CD14-positive monocyte (primary cell): ENCODE measurements at regions not wholly inside any gene's neighbourhood (a gene's known extent, or its start where the extent isn't known, plus 50 kb on each side); places are given as distances from the start of the nearest gene placed in this dataset.
"Not testable (repeated sequence)": the region's sequence is repeated elsewhere in the genome, so short reads cannot be mapped to it uniquely, and the experiment has no call there.

Experiments
- DNase-seq, 3 donors: peaks; one replicate each; pipeline ENCODE4 v3.0.0-alpha.2; 2011 to 2022
- H2AFZ ChIP-seq: 2 replicates; pipeline ENCODE4 v1.6.0; 2012; ENCODE audit warnings: mild to moderate bottlenecking, low read depth, low read length, inconsistent platforms; ENCODE audit not compliant: insufficient read depth, poor library complexity, severe bottlenecking
- H3K27ac ChIP-seq, 2 donors: 1 replicate in 1 of 2; 2 replicates in 1 of 2; pipeline ENCODE4 v1.5.1; 2012 to 2013; ENCODE audit warnings: low read length in 2 of 2, control low read depth in 1 of 2, inconsistent platforms in 1 of 2, low read depth in 1 of 2, mild to moderate bottlenecking in 1 of 2
- H3K27me3 ChIP-seq, 2 donors: one replicate each; pipeline versions ENCODE4 v1.6.0 to v1.6.1; 2011 to 2013; ENCODE audit warnings: low read length in 2 of 2; ENCODE audit not compliant: control insufficient read depth in 2 of 2, insufficient read depth in 2 of 2
- H3K36me3 ChIP-seq, 2 donors: replicated peaks in 1 of 2; 1 replicate in 1 of 2; 2 replicates in 1 of 2; pipeline versions ENCODE4 v1.5.1 to v1.6.1; 2012 to 2013; ENCODE audit warnings: low read length in 2 of 2, control low read depth in 1 of 2, inconsistent platforms in 1 of 2, mild to moderate bottlenecking in 1 of 2; ENCODE audit not compliant: insufficient read depth in 2 of 2, control insufficient read depth in 1 of 2
- H3K4me1 ChIP-seq, 2 donors: 1 replicate in 1 of 2; 2 replicates in 1 of 2; pipeline versions ENCODE4 v1.5.1 to v1.6.1; 2012 to 2013; ENCODE audit warnings: low read length in 2 of 2, control low read depth in 1 of 2, inconsistent platforms in 1 of 2, mild to moderate bottlenecking in 1 of 2, moderate library complexity in 1 of 2; ENCODE audit not compliant: insufficient read depth in 2 of 2, control insufficient read depth in 1 of 2
- H3K4me2 ChIP-seq: replicated peaks from 2 replicates; pipeline ENCODE3; 2012; ENCODE audit warnings: low read length, moderate library complexity, mild to moderate bottlenecking; ENCODE audit not compliant: poor library complexity, severe bottlenecking; ENCODE audit errors: extremely low read depth
- H3K4me3 ChIP-seq, 3 experiments: fragments of 200-600 bp in 1 of 3; sonication (generic) in 1 of 3; replicated peaks in 1 of 3; 1 replicate in 2 of 3; 2 replicates in 1 of 3; pipeline ENCODE4 v1.5.1; 2011 to 2013; ENCODE audit warnings: low read length in 3 of 3, mild to moderate bottlenecking in 3 of 3, control low read depth in 2 of 3, low read depth in 2 of 3, inconsistent platforms in 1 of 3, moderate library complexity in 1 of 3
- H3K79me2 ChIP-seq: 2 replicates; pipeline ENCODE4 v1.6.0; 2012; ENCODE audit warnings: mild to moderate bottlenecking, control low read depth, inconsistent platforms, low read length, moderate library complexity; ENCODE audit not compliant: insufficient read depth
- H3K9ac ChIP-seq: 2 replicates; pipeline ENCODE4 v1.6.0; 2017; ENCODE audit warnings: low read length, mild to moderate bottlenecking; ENCODE audit not compliant: insufficient read depth, poor library complexity, severe bottlenecking
- H3K9me3 ChIP-seq, 2 donors: replicated peaks in 1 of 2; 1 replicate in 1 of 2; 2 replicates in 1 of 2; pipeline versions ENCODE4 v1.5.1 to v1.6.1; 2012 to 2013; ENCODE audit warnings: low read length in 2 of 2, control low read depth in 1 of 2; ENCODE audit not compliant: control insufficient read depth in 1 of 2, insufficient read depth in 1 of 2
- H4K20me1 ChIP-seq: 2 replicates; pipeline ENCODE4 v1.6.0; 2012; ENCODE audit warnings: mild to moderate bottlenecking, low read length, control low read depth, moderate library complexity; ENCODE audit not compliant: insufficient read depth
- H3K27ac Mint-ChIP-seq, 7 donors: one replicate each; pipeline ENCODE4 v1.8.0; 2020; ENCODE audit warnings: mild to moderate bottlenecking in 7 of 7, mixed read lengths in 7 of 7, moderate library complexity in 6 of 7, inconsistent platforms in 2 of 7
- H3K27me3 Mint-ChIP-seq, 3 donors: one replicate each; pipeline ENCODE4 v1.8.0; 2021 to 2022; ENCODE audit warnings: low read depth in 3 of 3, mild to moderate bottlenecking in 3 of 3, mixed read lengths in 3 of 3, moderate library complexity in 3 of 3, inconsistent platforms in 1 of 3
- H3K36me3 Mint-ChIP-seq, 2 donors: one replicate each; pipeline ENCODE4 v1.8.0; 2020; ENCODE audit warnings: mixed read lengths in 2 of 2, inconsistent platforms in 1 of 2, mild to moderate bottlenecking in 1 of 2
- H3K4me1 Mint-ChIP-seq: one replicate; pipeline ENCODE4 v1.8.0; 2020; ENCODE audit warnings: mild to moderate bottlenecking, mixed read lengths
- H3K4me3 Mint-ChIP-seq, 2 donors: one replicate each; pipeline ENCODE4 v1.8.0; 2020; ENCODE audit warnings: mild to moderate bottlenecking in 2 of 2, mixed read lengths in 2 of 2, moderate library complexity in 1 of 2
- H3K9me3 Mint-ChIP-seq, 7 donors: one replicate each; pipeline ENCODE4 v1.8.0; 2020 to 2022; ENCODE audit warnings: mixed read lengths in 7 of 7, mild to moderate bottlenecking in 6 of 7, moderate library complexity in 6 of 7, inconsistent platforms in 2 of 7
- WGBS: methylation state at CpG from one replicate; pipeline ENCODE4 v1.1.5; 2013; ENCODE audit warnings: missing lambda C conversion rate; ENCODE audit not compliant: insufficient coverage; 5-methylcytosine and 5-hydroxymethylcytosine counted together
- intact Hi-C, 2 donors: fragments of 100-400 bp; cut with micrococcal nuclease; formaldehyde crosslinking; loops; one replicate each; pipeline versions ENCODE4 v1.15.0 to v1.15.1; 2023
- TF ChIP-seq, protein P1 (sequence below): fragments of 200-600 bp; IDR thresholded peaks from one replicate; pipeline ENCODE4 v1.8.0; 2022; ENCODE audit warnings: antibody characterized with exemption, mild to moderate bottlenecking

GRCh38 chr2:12017499-12018157 lies 271.2 kb downstream of the LPIN1 start:
- no peak overlapping the region for H3K9ac ChIP-seq
- intact Hi-C loops, result loop anchor here in 1 of 2 donors (10.0 kb wide), 1 partner anchor 113 kb away; no protein-coding TSS in a partner anchor
- H3K79me2 ChIP-seq, result no peaks in the 10 kb centered on the region
- H3K27me3 Mint-ChIP-seq, result peaks cover 2 to 9% (median 8%) of the 10 kb centered on the region in 3 donors
- H3K27ac Mint-ChIP-seq, result no peak overlapping the region
- H3K4me1 ChIP-seq, result peaks cover 14 to 15% of the 10 kb centered on the region in 2 donors
- TF ChIP-seq, protein P1, sequence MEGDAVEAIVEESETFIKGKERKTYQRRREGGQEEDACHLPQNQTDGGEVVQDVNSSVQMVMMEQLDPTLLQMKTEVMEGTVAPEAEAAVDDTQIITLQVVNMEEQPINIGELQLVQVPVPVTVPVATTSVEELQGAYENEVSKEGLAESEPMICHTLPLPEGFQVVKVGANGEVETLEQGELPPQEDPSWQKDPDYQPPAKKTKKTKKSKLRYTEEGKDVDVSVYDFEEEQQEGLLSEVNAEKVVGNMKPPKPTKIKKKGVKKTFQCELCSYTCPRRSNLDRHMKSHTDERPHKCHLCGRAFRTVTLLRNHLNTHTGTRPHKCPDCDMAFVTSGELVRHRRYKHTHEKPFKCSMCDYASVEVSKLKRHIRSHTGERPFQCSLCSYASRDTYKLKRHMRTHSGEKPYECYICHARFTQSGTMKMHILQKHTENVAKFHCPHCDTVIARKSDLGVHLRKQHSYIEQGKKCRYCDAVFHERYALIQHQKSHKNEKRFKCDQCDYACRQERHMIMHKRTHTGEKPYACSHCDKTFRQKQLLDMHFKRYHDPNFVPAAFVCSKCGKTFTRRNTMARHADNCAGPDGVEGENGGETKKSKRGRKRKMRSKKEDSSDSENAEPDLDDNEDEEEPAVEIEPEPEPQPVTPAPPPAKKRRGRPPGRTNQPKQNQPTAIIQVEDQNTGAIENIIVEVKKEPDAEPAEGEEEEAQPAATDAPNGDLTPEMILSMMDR, result no peak
- WGBS, result 82% methylated on average over 4 of the region's 11 CpGs
- H3K27me3 ChIP-seq, result peaks cover 0 to 2% of the 10 kb centered on the region in 2 donors
- peaks cover 28 to 31% of the 10 kb centered on the region in 2 donors for H3K9me3 ChIP-seq
- H3K4me2 ChIP-seq, result no peak overlapping the region
- peaks cover 2 to 6% of the 10 kb centered on the region in 2 donors for H3K36me3 Mint-ChIP-seq
- H3K4me3 ChIP-seq, result no peak overlapping the region
- H4K20me1 ChIP-seq, result no peaks in the 10 kb centered on the region
- peaks cover 15 to 36% (median 24%) of the 10 kb centered on the region in 7 donors for H3K9me3 Mint-ChIP-seq
- peak overlapping the region in 1 of 2 donors; percentile 8 for H3K4me3 Mint-ChIP-seq
- peaks cover 38% of the 10 kb centered on the region for H3K4me1 Mint-ChIP-seq
- no peak overlapping the region for H3K27ac ChIP-seq
- no peak for DNase-seq
- H2AFZ ChIP-seq, result no peak overlapping the region
- H3K36me3 ChIP-seq, result no peaks in the 10 kb centered on the region

- H3K27ac Mint-ChIP-seq, H3K4me3 ChIP-seq, H2AFZ ChIP-seq, H3K79me2 ChIP-seq, H3K4me2 ChIP-seq, H3K36me3 Mint-ChIP-seq, H3K4me3 Mint-ChIP-seq, H3K27me3 ChIP-seq, H3K9ac ChIP-seq, DNase-seq, H3K27ac ChIP-seq, H4K20me1 ChIP-seq, H3K36me3 ChIP-seq: not testable (repeated sequence)
- H3K9me3 Mint-ChIP-seq, result peaks cover 20 to 43% (median 27%) of the 10 kb centered on the region in 7 donors
- H3K27me3 Mint-ChIP-seq, result peaks cover 5 to 12% (median 8%) of the 10 kb centered on the region in 3 donors
- intact Hi-C loops, result loop anchor here in 1 of 2 donors (10.0 kb wide), 1 partner anchor 114 kb away; no protein-coding TSS in a partner anchor
- peaks cover 31% of the 10 kb centered on the region for H3K4me1 Mint-ChIP-seq
- WGBS, result no CpG with 5 or more reads among the region's 5 CpGs
- Histone ChIP-seq H3K4me1 (peaks cover 9 to 10% of the 10 kb centered on the region in 2 donors), H3K9me3 (peaks cover 29 to 32% of the 10 kb centered on the region in 2 donors)
These were observed 272.3 kb downstream of the LPIN1 start for GRCh38 chr2:12018726-12019125.
